ENCODE measurements at regions not wholly inside any gene's neighbourhood (a gene's known extent, or its start where the extent isn't known, plus 50 kb on each side); places are given as distances from the start of the nearest gene placed in this dataset.

DNA sequence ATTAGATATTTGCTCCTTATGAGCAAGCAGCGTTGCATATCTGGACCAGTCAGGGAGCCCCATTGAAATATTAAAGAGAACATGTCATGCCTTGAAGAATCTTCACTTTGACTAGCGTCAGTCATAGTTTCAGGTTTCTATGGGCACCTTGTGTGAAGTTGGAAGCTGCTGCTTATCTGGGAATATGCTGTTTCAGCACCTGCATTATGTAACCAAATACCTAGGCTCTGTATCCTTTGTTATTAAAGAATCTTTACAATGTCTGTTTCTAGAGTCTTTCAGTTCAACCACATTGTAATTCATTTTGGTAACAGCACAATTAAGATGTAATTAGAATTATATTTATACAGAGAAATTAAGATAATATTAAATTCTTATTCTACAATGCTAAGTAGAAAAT is 818.8 kb upstream of the TYRP1 start:
- Mint-ChIP-seq H3K27ac (no peak overlapping the region), H3K27me3 (ENCODE audit: low read depth in 2 of 2) (no peaks in the 10 kb centered on the region)
- WGBS (ENCODE audit: insufficient coverage): 79% methylated on average over 2 of the region's 2 CpGs

DNA sequence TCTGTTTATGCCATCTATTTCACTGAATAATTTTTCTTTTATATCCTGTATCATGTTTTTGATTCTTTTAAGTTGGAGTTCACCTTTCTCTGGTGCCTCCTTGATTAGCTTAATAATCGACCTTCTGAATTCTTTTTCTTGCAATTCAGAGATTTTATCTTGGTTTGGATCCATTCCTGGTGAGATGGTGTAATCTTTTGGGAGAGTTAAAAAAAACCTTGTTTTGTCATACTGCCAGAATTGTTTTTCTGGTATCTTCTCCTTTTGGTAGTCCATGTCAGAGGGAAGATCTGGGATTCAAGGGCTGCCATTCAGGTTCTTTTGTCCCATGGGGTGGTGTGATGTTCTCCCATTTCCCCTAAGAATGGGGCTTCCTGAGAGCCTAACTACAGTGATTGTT is 800.8 kb upstream of the TYRP1 start:
- Mint-ChIP-seq H3K36me3 (peaks cover 32% of the 10 kb centered on the region), H3K27ac (no peak overlapping the region), H3K4me1 (no peaks in the 10 kb centered on the region), H3K9me3 (peaks cover 18 to 37% of the 10 kb centered on the region in 2 donors), H3K4me3 (no peak overlapping the region), H3K27me3 (ENCODE audit: low read depth in 2 of 2) (no peaks in the 10 kb centered on the region)
- no peak for DNase-seq
- TF ChIP-seq, protein P1, sequence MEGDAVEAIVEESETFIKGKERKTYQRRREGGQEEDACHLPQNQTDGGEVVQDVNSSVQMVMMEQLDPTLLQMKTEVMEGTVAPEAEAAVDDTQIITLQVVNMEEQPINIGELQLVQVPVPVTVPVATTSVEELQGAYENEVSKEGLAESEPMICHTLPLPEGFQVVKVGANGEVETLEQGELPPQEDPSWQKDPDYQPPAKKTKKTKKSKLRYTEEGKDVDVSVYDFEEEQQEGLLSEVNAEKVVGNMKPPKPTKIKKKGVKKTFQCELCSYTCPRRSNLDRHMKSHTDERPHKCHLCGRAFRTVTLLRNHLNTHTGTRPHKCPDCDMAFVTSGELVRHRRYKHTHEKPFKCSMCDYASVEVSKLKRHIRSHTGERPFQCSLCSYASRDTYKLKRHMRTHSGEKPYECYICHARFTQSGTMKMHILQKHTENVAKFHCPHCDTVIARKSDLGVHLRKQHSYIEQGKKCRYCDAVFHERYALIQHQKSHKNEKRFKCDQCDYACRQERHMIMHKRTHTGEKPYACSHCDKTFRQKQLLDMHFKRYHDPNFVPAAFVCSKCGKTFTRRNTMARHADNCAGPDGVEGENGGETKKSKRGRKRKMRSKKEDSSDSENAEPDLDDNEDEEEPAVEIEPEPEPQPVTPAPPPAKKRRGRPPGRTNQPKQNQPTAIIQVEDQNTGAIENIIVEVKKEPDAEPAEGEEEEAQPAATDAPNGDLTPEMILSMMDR (IDR thresholded peaks at IDR 0.05): no peak
- 88% methylated on average over 1 of the region's 1 CpG for WGBS (ENCODE audit: insufficient coverage)
- ATAC-seq: no peak
- Histone ChIP-seq H3K27ac (ENCODE audit: low read length) (no peak overlapping the region), H3K36me3 (ENCODE audit: control insufficient read depth, insufficient read depth, low read length) (no peaks in the 10 kb centered on the region), H3K4me1 (ENCODE audit: control insufficient read depth, insufficient read depth, low read length) (no peaks in the 10 kb centered on the region), H3K27me3 (ENCODE audit: control insufficient read depth, insufficient read depth, low read length) (no peaks in the 10 kb centered on the region), H3K9me3 (ENCODE audit: control insufficient read depth, insufficient read depth, low read length) (peaks cover 20% of the 10 kb centered on the region), H3K4me3 (ENCODE audit: low read length) (no peak overlapping the region)
- intact Hi-C loops (cut with micrococcal nuclease): no loop called here

More for the DNA sequence above, 818.8 kb upstream of the TYRP1 start:
- H3K4me3 Mint-ChIP-seq: no peak overlapping the region
- H3K27ac ChIP-seq (ENCODE audit: low read length): no peak overlapping the region
- H3K36me3 Mint-ChIP-seq: no peaks in the 10 kb centered on the region
- no peaks in the 10 kb centered on the region for H3K4me1 Mint-ChIP-seq
- H3K9me3 ChIP-seq (ENCODE audit: control insufficient read depth, insufficient read depth, low read length): no peaks in the 10 kb centered on the region
- intact Hi-C loops (cut with micrococcal nuclease): no loop called here
- DNase-seq (no peak), ATAC-seq (no peak)
- H3K9me3 Mint-ChIP-seq: peaks cover 7 to 8% of the 10 kb centered on the region in 2 donors
- TF ChIP-seq, protein P1 (IDR thresholded peaks at IDR 0.05): no peak
- no peaks in the 10 kb centered on the region for H3K36me3 ChIP-seq (ENCODE audit: control insufficient read depth, insufficient read depth, low read length)
- no peaks in the 10 kb centered on the region for H3K27me3 ChIP-seq (ENCODE audit: control insufficient read depth, insufficient read depth, low read length)
- no peak overlapping the region for H3K4me3 ChIP-seq (ENCODE audit: low read length)
- H3K4me1 ChIP-seq (ENCODE audit: control insufficient read depth, insufficient read depth, low read length): no peaks in the 10 kb centered on the region

DNA sequence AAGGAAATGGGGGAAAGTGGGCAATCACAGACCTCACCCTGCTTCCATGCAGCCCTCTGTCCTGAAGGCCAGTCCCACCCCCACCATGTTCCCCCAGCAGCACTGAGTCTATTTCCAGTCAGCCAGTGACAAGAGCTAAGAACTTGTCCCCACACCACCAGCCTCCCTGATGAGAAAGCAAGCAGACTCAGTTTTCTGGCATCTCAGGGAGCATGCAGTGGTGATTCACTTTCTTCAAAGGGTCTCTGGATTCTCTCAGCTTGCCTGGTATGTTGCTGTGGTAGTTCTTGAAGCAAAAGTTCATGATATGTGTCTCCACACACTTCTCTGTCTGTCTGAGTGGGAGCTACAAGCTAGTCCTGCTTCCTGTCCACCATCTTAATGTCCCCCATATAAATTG is 799.9 kb upstream of the TYRP1 start:
- H3K9me3 ChIP-seq (ENCODE audit: control insufficient read depth, insufficient read depth, low read length): peaks cover 20% of the 10 kb centered on the region
- H3K4me1 Mint-ChIP-seq: no peaks in the 10 kb centered on the region
- H3K27me3 Mint-ChIP-seq (ENCODE audit: low read depth in 2 of 2): no peaks in the 10 kb centered on the region
- no peak overlapping the region for H3K4me3 Mint-ChIP-seq
- no peak overlapping the region for H3K27ac ChIP-seq (ENCODE audit: low read length)
- intact Hi-C loops (cut with micrococcal nuclease): no loop called here
- no peaks in the 10 kb centered on the region for H3K27me3 ChIP-seq (ENCODE audit: control insufficient read depth, insufficient read depth, low read length)
- peaks cover 17 to 37% of the 10 kb centered on the region in 2 donors for H3K9me3 Mint-ChIP-seq
- no peak overlapping the region for H3K4me3 ChIP-seq (ENCODE audit: low read length)
- TF ChIP-seq, protein P1 (IDR thresholded peaks at IDR 0.05): no peak
- DNase-seq (no peak), ATAC-seq (no peak)
- no peaks in the 10 kb centered on the region for H3K4me1 ChIP-seq (ENCODE audit: control insufficient read depth, insufficient read depth, low read length)
- H3K36me3 ChIP-seq (ENCODE audit: control insufficient read depth, insufficient read depth, low read length): no peaks in the 10 kb centered on the region
- H3K36me3 Mint-ChIP-seq: peaks cover 32% of the 10 kb centered on the region
- H3K27ac Mint-ChIP-seq: no peak overlapping the region

DNA sequence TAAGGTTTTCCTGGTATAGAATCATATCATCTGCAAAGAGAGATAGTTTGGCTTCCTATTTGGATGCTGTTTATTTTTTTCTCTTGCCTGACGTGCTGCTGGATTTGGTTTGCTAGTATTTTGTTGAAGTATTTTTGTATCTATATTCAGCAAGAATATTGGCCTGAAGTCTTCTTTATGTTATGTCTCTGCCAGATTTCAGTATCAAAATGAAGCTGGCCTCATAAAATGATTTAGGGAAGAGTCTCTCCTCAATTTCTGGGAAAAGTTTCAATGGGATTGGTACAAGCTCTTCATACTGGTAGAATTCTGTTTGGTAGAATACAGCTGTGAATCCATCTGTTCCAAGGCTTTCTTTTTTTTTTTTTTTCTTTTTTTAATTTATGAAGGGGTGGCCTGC is 799.0 kb upstream of the TYRP1 start:
- Histone ChIP-seq H3K27ac (ENCODE audit: low read length) (no peak overlapping the region), H3K36me3 (ENCODE audit: control insufficient read depth, insufficient read depth, low read length) (no peaks in the 10 kb centered on the region), H3K4me1 (ENCODE audit: control insufficient read depth, insufficient read depth, low read length) (no peaks in the 10 kb centered on the region), H3K27me3 (ENCODE audit: control insufficient read depth, insufficient read depth, low read length) (no peaks in the 10 kb centered on the region), H3K4me3 (ENCODE audit: low read length) (no peak overlapping the region), H3K9me3 (ENCODE audit: control insufficient read depth, insufficient read depth, low read length) (peaks cover 20% of the 10 kb centered on the region)
- TF ChIP-seq, protein P1 (IDR thresholded peaks at IDR 0.05): no peak
- Mint-ChIP-seq H3K27ac (no peak overlapping the region), H3K4me1 (no peaks in the 10 kb centered on the region), H3K27me3 (ENCODE audit: low read depth in 2 of 2) (no peaks in the 10 kb centered on the region), H3K36me3 (peaks cover 32% of the 10 kb centered on the region), H3K4me3 (no peak overlapping the region), H3K9me3 (peaks cover 17 to 33% of the 10 kb centered on the region in 2 donors)
- WGBS (ENCODE audit: insufficient coverage): no CpG with 5 or more reads among the region's 1 CpG
- DNase-seq (no peak), ATAC-seq (no peak)
- intact Hi-C loops (cut with micrococcal nuclease): no loop called here
